Common myeloid progenitor, CD34-positive (primary cell): ENCODE measurements at regions not wholly inside any gene's neighbourhood (a gene's known extent, or its start where the extent isn't known, plus 50 kb on each side); places are given as distances from the start of the nearest gene placed in this dataset.
A peak's percentile ranks its signal among the peaks of the same experiment; 100 is the strongest.

Experiments
- CTCF ChIA-PET: fragments of 350-600 bp; sonication (Branson Sonifier 250); formaldehyde crosslinking; loops from one replicate; lab custom pipeline; 2021; ENCODE audit warnings: antibody characterized with exemption; lab: Charles Lee
- POLR2A ChIA-PET: fragments of 350-600 bp; sonication (Branson Sonifier 250); formaldehyde crosslinking; loops from one replicate; lab custom pipeline; 2021; ENCODE audit warnings: antibody characterized with exemption; lab: Charles Lee
- DNase-seq, 3 donors: peaks; one replicate each; pipeline versions ENCODE4 v3.0.0 to v3.0.0-alpha.2; 2013
- H3K27ac ChIP-seq, 2 experiments: 1 replicate in 1 of 2; 2 replicates in 1 of 2; pipeline ENCODE4 v1.7.0; 2013; ENCODE audit warnings: inconsistent platforms in 2 of 2, low read length in 2 of 2, mild to moderate bottlenecking in 2 of 2, low read depth in 1 of 2, moderate library complexity in 1 of 2; ENCODE audit not compliant: severe bottlenecking in 2 of 2, insufficient read depth in 1 of 2, poor library complexity in 1 of 2
- H3K27me3 ChIP-seq, 5 experiments: replicated peaks in 2 of 5; 1 replicate in 3 of 5; 2 replicates in 2 of 5; pipeline versions ENCODE4 v1.6.1 to v1.7.0; 2013; ENCODE audit warnings: low read length in 4 of 5, mild to moderate bottlenecking in 2 of 5, moderate library complexity in 2 of 5, inconsistent platforms in 1 of 5; ENCODE audit not compliant: insufficient read depth in 5 of 5, control insufficient read depth in 4 of 5
- H3K36me3 ChIP-seq, 4 experiments: 1 replicate in 2 of 4; 2 replicates in 2 of 4; pipeline versions ENCODE4 v1.6.1 to v1.7.0; 2013; ENCODE audit warnings: low read length in 3 of 4, control low read depth in 1 of 4, mild to moderate bottlenecking in 1 of 4; ENCODE audit not compliant: control insufficient read depth in 4 of 4, insufficient read depth in 4 of 4
- H3K4me1 ChIP-seq, 4 experiments: 1 replicate in 3 of 4; 2 replicates in 1 of 4; pipeline versions ENCODE4 v1.6.1 to v1.7.1; 2013; ENCODE audit warnings: low read length in 3 of 4, mild to moderate bottlenecking in 3 of 4, control low read depth in 1 of 4, inconsistent platforms in 1 of 4, moderate library complexity in 1 of 4; ENCODE audit not compliant: control insufficient read depth in 4 of 4, insufficient read depth in 4 of 4; ENCODE audit errors: control extremely low read depth in 1 of 4
- H3K4me3 ChIP-seq, 7 experiments: 1 replicate in 4 of 7; 2 replicates in 3 of 7; pipeline versions ENCODE4 v1.5.1 to v1.7.0; 2013; ENCODE audit warnings: mild to moderate bottlenecking in 7 of 7, low read length in 6 of 7, moderate library complexity in 6 of 7, inconsistent platforms in 2 of 7, low read depth in 2 of 7, control low read depth in 1 of 7; ENCODE audit not compliant: insufficient read depth in 4 of 7, control insufficient read depth in 1 of 7; ENCODE audit errors: extremely low read depth in 1 of 7
- H3K9me3 ChIP-seq, 5 experiments: 1 replicate in 4 of 5; 2 replicates in 1 of 5; pipeline versions ENCODE4 v1.6.1 to v1.7.1; 2013; ENCODE audit warnings: low read length in 4 of 5, mild to moderate bottlenecking in 2 of 5, inconsistent platforms in 1 of 5, low read depth in 1 of 5, moderate library complexity in 1 of 5; ENCODE audit not compliant: control insufficient read depth in 4 of 5, insufficient read depth in 2 of 5; ENCODE audit errors: control extremely low read depth in 1 of 5
- whole genome bisulfite sequencing: methylation state at CpG from one replicate; pipeline ENCODE4 v1.1.5; 2013; ENCODE audit not compliant: insufficient coverage; 5-methylcytosine and 5-hydroxymethylcytosine counted together

GRCh38 chr2:58834404-58834803 is 593.3 kb upstream of the FANCL start:
- H3K9me3 ChIP-seq: peaks cover 0 to 11% (median 2%) of the 10 kb centered on the region in 5 experiments
- H3K4me1 ChIP-seq: no peaks in the 10 kb centered on the region
- peak; percentile 14 to 64 (median 55) for DNase-seq
- H3K27me3 ChIP-seq: no peaks in the 10 kb centered on the region
- POLR2A ChIA-PET: no interaction called here
- 67% methylated on average over 1 of the region's 3 CpGs for WGBS
- H3K4me3 ChIP-seq: no peak overlapping the region
- H3K27ac ChIP-seq: no peak overlapping the region
- CTCF ChIA-PET: interaction anchor here (0.7 kb wide), 1 partner anchor 59 kb away, joined by 3 read pairs; no protein-coding TSS in a partner anchor
- no peaks in the 10 kb centered on the region for H3K36me3 ChIP-seq

- POLR2A ChIA-PET: interaction anchor here (0.6 kb wide), 1 partner anchor 25 kb away, joined by 3 read pairs; no protein-coding TSS in a partner anchor
Observed at GRCh38 chr2:58826795-58827194, 585.7 kb upstream of the FANCL start.

GRCh38 chr2:58812771-58813344 is 571.7 kb upstream of the FANCL start:
- POLR2A ChIA-PET: no interaction called here
- CTCF ChIA-PET: no interaction called here
- H3K27me3 ChIP-seq: no peaks in the 10 kb centered on the region
- peak in 1 of 3 donors; percentile 14 for DNase-seq
- WGBS: 94% methylated on average over 3 of the region's 4 CpGs
- no peaks in the 10 kb centered on the region for H3K9me3 ChIP-seq
- peaks cover 0 to 3% (median 0%) of the 10 kb centered on the region in 4 experiments for H3K4me1 ChIP-seq
- H3K4me3 ChIP-seq: no peak overlapping the region
- no peaks in the 10 kb centered on the region for H3K36me3 ChIP-seq
- no peak overlapping the region for H3K27ac ChIP-seq

More at GRCh38 chr2:58826795-58827194, 585.7 kb upstream of the FANCL start:
- H3K27me3 ChIP-seq: no peaks in the 10 kb centered on the region
- peaks cover 0 to 2% (median 0%) of the 10 kb centered on the region in 4 experiments for H3K36me3 ChIP-seq
- H3K9me3 ChIP-seq: peaks cover 4 to 47% (median 7%) of the 10 kb centered on the region in 5 experiments
- WGBS: 100% methylated on average over 1 of the region's 2 CpGs
- no peak overlapping the region for H3K4me3 ChIP-seq
- H3K4me1 ChIP-seq: no peaks in the 10 kb centered on the region
- CTCF ChIA-PET: interaction anchor here (1.0 to 1.3 kb wide), 2 partner anchors 16 to 356 kb away, joined by 3 to 5 read pairs; no protein-coding TSS in a partner anchor
- peak in 2 of 3 donors; percentile 20 to 33 for DNase-seq
- H3K27ac ChIP-seq: no peak overlapping the region

GRCh38 chr2:58805126-58805525 is 564.0 kb upstream of the FANCL start:
- CTCF ChIA-PET: no interaction called here
- Histone ChIP-seq H3K27me3 (no peaks in the 10 kb centered on the region), H3K27ac (no peak overlapping the region), H3K4me1 (no peaks in the 10 kb centered on the region), H3K4me3 (no peak overlapping the region), H3K36me3 (no peaks in the 10 kb centered on the region), H3K9me3 (no peaks in the 10 kb centered on the region)
- POLR2A ChIA-PET: no interaction called here
- WGBS: no CpG with 5 or more reads among the region's 1 CpG
- DNase-seq: peak in 1 of 3 donors; percentile 8

- CTCF ChIA-PET: no interaction called here
- POLR2A ChIA-PET: no interaction called here
- no peak for DNase-seq
- no peaks in the 10 kb centered on the region for H3K36me3 ChIP-seq
- H3K4me1 ChIP-seq: no peaks in the 10 kb centered on the region
- no peak overlapping the region for H3K4me3 ChIP-seq
- H3K9me3 ChIP-seq: no peaks in the 10 kb centered on the region
- H3K27me3 ChIP-seq: no peaks in the 10 kb centered on the region
- WGBS: 84% methylated on average over 2 of the region's 2 CpGs
- no peak overlapping the region for H3K27ac ChIP-seq
Observed at GRCh38 chr2:58803192-58803591, 562.1 kb upstream of the FANCL start.

- Histone ChIP-seq H3K4me3 (no peak overlapping the region), H3K27ac (no peak overlapping the region), H3K27me3 (no peaks in the 10 kb centered on the region), H3K4me1 (peaks cover 0 to 11% (median 3%) of the 10 kb centered on the region in 4 experiments), H3K36me3 (no peaks in the 10 kb centered on the region), H3K9me3 (no peaks in the 10 kb centered on the region)
- ChIA-PET CTCF (interaction anchor here (1.4 kb wide), 1 partner anchor 13 kb away, joined by 5 read pairs; no protein-coding TSS in a partner anchor), POLR2A (no interaction called here)
- DNase-seq: no peak
- 100% methylated on average over 2 of the region's 4 CpGs for WGBS
Observed at GRCh38 chr2:58800881-58801280, 559.8 kb upstream of the FANCL start.

GRCh38 chr2:58798676-58799208 is 557.6 kb upstream of the FANCL start:
- Histone ChIP-seq H3K36me3 (no peaks in the 10 kb centered on the region), H3K4me3 (no peak overlapping the region), H3K9me3 (no peaks in the 10 kb centered on the region), H3K27me3 (no peaks in the 10 kb centered on the region), H3K4me1 (peaks cover 0 to 21% (median 8%) of the 10 kb centered on the region in 4 experiments), H3K27ac (no peak overlapping the region)
- WGBS: 100% methylated on average over 3 of the region's 6 CpGs
- POLR2A ChIA-PET: no interaction called here
- CTCF ChIA-PET: interaction anchor here (0.7 to 1.2 kb wide), 2 partner anchors 9 to 52 kb away, joined by 3 to 4 read pairs; no protein-coding TSS in a partner anchor
- no peak for DNase-seq
